ENCODE measurements at regions not wholly inside any gene's neighbourhood (a gene's known extent, or its start where the extent isn't known, plus 50 kb on each side); places are given as distances from the start of the nearest gene placed in this dataset.
"Not testable (repeated sequence)": the region's sequence is repeated elsewhere in the genome, so short reads cannot be mapped to it uniquely, and the experiment has no call there.

DNA sequence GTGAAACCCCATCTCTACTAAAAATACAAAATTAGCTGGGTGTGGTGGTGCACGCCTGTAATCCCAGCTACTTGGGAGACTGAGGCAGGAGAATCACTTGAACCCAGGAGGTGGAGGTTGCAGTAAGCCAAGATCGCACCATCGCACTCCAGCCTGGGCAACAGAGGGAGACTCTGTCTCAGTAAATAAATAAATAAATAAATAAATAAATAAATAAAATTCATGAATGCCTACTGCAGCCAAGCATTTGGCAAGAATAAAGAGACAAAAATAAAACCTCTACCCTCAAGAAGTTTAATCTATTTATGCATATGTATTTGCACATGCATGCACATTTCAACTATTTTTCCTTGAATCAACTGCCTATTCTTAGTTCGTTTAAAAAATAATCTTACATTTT, 144.0 kb upstream of the KRAS start:
- TF ChIP-seq, protein P1, sequence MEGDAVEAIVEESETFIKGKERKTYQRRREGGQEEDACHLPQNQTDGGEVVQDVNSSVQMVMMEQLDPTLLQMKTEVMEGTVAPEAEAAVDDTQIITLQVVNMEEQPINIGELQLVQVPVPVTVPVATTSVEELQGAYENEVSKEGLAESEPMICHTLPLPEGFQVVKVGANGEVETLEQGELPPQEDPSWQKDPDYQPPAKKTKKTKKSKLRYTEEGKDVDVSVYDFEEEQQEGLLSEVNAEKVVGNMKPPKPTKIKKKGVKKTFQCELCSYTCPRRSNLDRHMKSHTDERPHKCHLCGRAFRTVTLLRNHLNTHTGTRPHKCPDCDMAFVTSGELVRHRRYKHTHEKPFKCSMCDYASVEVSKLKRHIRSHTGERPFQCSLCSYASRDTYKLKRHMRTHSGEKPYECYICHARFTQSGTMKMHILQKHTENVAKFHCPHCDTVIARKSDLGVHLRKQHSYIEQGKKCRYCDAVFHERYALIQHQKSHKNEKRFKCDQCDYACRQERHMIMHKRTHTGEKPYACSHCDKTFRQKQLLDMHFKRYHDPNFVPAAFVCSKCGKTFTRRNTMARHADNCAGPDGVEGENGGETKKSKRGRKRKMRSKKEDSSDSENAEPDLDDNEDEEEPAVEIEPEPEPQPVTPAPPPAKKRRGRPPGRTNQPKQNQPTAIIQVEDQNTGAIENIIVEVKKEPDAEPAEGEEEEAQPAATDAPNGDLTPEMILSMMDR (conservative IDR thresholded peaks at IDR 0.05; ENCODE audit: low read depth in 2 of 2): not testable (repeated sequence)
- TF ChIP-seq EZH2 (IDR thresholded peaks at IDR 0.05; ENCODE audit: low read depth, unreplicated experiment); ZNF331 (CRISPR knock-in tag; IDR thresholded peaks at IDR 0.05; ENCODE audit: low read depth); STAT1 (IDR thresholded peaks at IDR 0.05; ENCODE audit: unreplicated experiment); POLR2AphosphoS5 (IDR thresholded peaks at IDR 0.05; ENCODE audit: low read depth): not testable (repeated sequence)

All from GM23338 (cell line).